NCI-H1048 (cell line): ENCODE measurements at regions not wholly inside any gene's neighbourhood (a gene's known extent, or its start where the extent isn't known, plus 50 kb on each side); places are given as distances from the start of the nearest gene placed in this dataset.

Experiments used
- DNase-seq: peaks from one replicate; lab custom pipeline; 2025; lab: John Stamatoyannopoulos, UW

DNA sequence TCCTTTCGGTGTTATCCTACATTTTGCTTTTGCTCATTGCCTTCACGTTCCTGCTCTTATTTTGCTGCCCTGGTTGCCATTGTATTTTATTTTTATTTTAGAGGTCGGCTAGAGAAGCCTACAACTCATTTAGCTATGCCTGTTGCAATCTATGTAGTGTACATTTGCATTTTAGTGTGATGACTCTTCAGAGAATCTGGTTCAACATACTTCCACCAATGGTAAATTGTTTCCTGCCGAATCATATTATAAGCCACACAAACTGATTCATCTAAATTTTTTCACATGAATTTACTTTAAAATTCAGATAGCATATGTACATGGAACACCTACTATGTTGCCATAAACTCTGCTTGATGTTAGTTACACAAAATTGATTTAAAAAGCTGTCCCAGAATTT is 1596.9 kb downstream of the PLA2G4A start:
- DNase-seq: no peak

DNA sequence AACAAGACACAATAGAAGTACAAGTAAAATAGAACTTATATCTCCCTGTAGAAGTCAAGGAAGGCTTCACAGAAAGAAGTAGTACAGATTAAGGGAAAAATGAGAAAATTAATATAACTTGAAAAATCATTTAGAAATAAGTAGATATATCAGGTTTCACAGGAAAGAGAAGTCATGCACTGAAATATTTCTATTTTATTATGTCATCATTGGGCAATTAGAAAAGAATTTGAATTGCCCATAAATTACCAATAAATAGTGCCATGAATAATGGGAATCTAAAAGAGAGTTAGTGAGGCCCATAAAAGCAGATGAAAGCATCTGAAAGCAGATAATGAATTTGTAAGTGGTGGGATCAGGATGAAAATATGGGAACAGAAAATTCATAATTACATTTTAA is 1597.8 kb downstream of the PLA2G4A start:
- no peak for DNase-seq

DNA sequence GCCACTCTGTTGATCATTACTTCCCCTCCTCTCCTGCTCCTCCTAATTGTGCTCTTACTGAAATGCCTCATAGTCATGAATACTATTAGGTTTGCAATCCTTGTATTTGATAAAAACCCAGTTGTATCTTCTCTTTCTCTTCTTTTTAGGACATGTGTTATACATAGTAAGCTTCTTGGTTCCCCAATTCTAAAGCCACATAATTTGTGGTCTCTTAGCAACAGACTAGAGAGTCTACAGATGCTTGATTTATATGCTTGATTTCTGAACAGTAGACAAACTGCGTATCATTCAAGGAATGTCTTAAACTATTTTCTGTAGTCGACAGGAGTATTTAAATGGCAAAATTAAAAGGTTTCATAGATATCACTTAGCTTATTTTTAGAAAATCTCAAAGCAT is 1598.9 kb downstream of the PLA2G4A start:
- no peak for DNase-seq

DNA sequence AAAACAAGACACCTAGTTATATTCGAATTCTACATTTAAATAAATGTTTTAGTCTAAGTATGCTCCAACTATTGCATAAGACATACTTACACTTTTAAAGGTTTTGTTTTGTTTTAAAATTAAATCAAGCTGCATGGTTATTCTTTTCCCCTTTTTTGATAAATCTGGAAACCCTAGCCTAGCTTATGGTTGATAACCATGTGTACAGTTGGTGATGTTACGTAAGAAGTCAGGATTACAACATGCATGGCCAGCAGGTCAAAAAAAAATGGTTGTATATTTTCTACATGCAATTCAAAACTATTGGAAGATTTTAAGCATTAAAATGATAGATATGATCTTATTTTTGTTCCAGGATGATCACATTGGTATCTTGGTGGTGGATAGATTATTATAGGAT is 1600.6 kb downstream of the PLA2G4A start:
- DNase-seq: no peak

DNA sequence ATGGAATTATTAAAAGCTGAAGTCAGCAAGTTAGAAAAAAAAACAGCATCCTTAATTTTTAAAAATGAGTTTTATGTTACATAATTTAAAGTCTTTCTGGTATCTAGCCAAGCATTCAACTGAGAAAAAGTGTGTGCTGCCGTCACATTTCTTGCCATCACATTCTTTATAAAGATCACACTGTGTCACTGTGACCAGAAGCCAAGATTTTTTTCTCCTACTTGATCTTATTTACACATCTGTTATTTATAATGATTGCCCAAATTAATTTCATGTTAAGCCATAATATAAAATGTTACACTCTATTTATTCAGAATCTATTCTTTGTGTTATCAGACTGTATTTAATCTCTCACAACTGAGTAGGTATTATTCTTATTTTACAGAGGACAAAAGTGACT is 1603.7 kb downstream of the PLA2G4A start:
- no peak for DNase-seq

DNA sequence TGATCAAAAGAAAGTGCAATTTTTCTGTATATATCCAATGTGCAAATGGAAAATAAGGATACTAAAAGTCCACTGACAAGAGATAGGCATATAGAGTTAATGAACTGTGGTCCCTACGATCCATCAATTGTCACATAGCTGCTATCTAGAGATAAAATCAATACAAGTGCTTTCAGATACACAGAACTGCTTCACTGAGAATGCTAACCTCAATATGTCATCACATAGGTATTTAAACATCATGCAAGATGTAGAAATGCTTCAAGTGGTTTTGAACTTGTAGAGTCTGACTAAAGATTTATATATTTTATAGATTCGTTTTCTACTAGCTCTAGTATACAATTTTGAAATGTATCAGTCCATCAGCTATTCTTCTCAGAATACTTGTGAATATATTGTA is 1604.7 kb downstream of the PLA2G4A start:
- DNase-seq: no peak

DNA sequence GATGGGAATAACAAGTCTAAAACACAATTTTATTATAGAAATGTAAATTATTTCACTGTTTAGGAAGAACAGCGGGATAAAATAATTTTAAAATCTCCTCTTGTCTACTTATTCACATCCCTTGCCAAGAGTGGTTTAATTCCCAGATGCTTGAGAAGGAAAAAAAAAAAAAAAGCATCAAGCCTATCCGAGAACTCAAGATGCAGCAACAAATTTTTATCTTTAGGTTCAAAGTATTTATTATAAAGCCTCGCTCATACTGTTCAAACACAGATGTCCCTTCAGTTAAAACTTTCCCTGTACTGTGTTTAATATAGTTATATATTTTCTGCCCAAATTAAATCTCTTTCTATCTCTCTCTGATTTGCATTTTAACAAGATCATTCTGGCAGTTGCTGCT is 1615.8 kb downstream of the PLA2G4A start:
- no peak for DNase-seq

DNA sequence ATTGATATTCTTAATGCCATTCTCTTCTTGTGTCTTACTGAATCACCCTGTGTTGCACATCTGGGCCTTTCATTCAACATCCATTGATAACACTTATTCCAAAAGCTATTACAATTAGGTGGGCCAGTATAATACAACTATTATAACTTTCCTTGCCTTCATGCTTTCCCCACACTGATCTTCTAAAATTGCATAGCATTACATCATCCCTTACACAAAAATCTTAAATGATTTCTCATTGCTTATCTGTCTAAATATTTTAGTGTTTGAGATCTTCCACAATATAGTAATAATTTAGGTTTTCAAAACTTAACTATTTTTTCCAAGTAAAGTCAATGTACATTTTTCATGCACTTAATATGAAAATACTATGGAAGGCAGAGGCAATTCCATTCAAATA is 1634.1 kb downstream of the PLA2G4A start:
- no peak for DNase-seq

DNA sequence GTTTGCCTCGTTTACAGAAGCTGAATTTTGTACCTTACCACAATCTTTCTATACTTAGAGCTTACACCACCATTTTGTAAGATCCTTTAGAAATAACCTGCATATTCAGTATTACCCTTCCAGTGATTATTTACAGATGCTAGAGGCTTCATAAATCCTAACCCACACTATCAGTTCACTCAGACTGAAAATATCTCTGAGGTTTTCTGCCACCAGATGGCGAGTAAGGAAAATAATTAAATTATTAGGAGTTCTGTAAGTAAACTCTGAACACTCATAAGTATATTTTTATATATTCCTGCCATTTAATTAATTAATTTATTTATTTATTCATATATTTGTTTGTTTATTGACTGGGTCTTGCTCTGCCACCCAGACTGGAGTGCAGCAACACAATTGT is 1635.2 kb downstream of the PLA2G4A start:
- no peak for DNase-seq

DNA sequence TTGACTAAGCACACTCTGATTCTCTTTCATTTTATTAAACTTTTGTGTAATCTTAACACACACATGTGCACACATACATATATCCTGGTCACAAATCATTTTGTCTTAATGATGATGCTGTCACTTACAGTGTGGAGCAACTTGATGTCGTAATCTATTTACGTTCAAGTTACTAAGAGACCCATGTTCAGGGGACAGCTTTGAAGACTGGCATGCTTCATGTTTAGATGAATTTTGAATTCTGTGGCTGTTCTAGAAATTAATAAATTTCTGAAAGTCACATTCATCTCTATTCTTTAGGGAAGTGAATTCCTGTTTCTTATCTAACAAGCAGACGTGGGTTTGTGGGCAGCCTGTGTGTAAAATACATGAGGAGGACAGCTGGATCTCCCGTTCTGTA is 1637.8 kb downstream of the PLA2G4A start:
- DNase-seq: no peak

DNA sequence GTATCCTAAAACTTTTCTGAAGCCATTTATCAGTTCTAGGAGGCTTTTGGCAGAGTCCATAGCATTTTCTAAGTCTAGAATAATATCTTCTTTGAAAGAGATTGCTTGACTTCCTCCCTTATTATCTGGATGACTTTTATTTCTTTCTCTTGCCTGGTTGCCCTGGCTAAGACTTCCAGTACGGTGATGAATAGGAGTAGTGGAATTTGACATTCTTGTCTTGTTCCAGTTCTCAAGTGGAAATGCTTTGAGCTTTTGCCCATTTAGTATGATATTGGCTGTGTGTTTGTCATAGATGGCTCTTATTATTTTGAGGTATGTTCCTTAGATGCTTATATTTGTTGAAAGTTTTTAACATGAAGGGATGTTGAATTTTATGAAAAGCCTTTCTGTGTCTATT is 1647.9 kb downstream of the PLA2G4A start:
- no peak for DNase-seq

DNA sequence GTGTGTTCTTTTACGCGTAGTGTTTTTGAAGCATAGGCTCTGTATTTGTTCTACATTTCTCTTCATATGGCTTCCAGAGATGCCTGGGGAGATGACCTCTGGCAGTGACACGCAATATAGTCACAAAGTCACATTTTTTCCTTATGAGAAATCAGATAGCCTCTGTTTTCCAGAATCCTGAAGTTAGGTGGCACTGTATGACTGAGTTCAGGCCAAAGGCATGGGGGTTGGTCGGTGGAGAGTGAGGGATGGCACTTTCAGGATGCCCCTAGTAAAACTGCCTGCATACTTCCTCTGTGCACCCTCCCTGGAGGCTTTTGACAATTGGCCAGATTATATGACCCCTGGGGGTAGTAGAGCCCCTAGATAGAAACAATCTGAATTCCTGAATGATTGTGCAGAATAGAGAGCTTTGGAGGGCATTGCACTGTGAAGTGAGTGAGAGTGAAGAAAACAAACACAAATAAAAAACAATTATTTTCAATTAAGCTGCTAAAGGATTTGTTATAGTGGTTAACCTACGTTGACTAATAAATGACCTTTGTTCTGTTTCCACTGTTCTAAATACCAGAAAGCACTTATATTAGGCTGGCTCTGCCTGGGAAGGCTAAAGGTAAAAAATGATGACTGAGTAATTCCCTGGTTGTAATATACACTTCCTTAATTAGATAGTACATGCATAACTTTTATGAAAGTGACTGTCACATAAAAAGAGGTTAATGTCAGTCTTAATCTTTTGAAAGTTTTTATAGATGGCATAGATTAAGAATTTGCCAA is 1660.8 kb downstream of the PLA2G4A start:
- no peak for DNase-seq

DNA sequence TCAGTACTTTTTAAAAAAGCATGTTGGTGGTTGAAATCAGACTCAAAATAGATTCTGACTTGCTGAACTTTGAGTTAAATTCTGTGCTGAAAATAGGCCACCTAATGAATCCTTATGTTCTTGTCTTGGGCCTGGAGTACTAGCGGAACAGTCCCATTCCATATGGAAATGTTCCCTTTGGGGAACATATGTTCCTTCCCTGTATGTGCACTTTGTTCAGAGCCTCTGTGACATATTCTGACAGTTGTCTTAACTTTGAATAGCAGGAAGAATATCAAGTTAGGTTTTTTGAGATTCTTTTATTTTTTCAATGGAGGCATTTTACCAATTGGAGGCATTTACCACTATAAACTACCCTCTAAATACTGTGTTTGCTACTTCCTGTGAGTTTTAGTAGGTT is 1667.8 kb downstream of the PLA2G4A start:
- no peak for DNase-seq

DNA sequence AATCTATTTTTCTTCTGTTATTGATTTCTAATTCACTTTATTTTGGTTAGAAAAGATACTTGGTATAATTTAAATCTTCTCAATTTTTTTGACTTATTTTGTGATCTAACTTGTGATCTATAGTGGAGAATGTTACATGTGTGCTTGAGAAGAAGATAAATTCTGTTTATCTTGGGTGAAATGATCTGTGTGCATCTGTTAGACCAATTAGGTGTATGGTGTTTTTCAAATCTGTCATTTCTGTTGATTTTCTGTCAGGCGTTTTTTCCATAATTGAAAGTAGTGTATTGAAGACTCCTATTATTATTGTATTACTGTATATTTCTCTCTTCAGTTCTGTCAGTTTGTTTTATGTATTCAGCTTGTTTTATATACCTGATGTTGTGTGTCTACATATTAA is 1668.3 kb downstream of the PLA2G4A start:
- no peak for DNase-seq

DNA sequence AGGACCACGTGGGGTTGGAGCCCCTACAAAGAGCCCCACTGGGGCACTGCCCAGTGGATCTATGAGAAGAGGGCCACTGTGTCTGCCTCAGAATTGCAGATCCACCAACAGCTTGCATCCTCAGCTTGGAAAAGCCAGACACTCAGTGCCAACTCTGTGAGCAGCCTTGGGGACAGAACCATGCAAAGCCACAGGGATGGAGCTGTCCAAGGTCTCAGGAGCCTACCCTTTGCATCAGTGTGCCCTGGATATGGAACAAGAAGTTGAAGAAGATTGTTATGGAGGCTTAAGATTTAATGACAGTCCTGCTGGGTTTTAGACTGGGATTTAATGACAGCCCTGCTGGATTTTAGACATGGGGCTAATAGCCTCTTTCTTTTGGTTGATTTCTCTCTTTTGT is 1670.9 kb downstream of the PLA2G4A start:
- DNase-seq: no peak

DNA sequence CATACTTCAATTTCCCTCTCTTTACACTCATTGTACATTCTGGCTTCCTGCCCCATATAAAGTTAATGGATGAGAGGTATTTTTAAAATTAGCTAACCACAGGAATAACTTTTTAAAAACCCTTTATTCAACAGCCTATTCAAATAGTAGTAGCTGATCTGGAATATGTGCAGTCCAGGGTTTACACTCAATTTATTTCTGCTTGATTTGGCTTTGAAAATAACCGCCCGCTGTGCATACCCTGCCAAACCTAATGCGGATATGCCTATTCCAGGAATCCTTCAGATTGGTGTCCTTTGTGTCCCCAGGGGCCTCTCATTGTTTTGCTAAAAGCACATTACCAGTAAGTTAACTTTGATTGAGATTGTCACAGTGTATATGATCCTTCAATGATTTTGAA is 1686.2 kb downstream of the PLA2G4A start:
- DNase-seq: no peak

DNA sequence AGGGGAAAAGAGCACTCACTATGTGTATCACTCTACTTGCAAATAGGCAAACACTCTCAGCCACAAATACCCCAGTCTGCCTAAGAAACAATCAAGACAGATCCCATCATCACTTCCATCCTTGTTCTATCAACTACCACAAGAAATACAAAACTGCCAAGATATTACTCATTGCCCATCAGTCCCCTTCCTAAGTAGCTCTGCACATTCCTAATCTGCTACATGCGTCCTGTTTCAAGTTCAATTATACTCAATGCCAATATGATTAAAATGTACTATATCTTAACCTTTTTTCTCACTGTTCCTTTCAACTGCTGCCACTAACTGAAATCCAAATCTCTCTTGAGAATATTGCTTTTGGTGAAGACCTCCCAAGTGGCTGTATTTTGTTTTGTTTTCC is 1688.4 kb downstream of the PLA2G4A start:
- DNase-seq: no peak

DNA sequence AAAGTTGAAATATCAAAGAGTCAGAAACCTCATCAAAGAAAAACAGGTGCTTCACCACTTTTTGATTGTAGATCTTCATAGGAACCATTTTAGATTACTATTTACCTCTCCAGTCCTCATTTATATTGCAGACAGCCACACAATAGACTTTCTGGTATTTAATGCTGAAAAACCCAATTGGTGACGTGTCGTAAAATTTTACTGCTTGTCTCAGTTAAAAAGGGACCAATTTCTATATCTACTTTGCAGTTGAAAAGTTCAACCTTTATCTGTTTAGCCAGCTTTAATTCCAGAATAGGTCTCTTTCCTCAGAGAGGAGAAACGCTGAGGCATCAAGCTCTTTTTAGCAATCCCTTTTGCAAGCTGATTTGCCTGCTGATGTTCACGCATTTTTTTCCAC is 1722.4 kb downstream of the PLA2G4A start:
- no peak for DNase-seq

DNA sequence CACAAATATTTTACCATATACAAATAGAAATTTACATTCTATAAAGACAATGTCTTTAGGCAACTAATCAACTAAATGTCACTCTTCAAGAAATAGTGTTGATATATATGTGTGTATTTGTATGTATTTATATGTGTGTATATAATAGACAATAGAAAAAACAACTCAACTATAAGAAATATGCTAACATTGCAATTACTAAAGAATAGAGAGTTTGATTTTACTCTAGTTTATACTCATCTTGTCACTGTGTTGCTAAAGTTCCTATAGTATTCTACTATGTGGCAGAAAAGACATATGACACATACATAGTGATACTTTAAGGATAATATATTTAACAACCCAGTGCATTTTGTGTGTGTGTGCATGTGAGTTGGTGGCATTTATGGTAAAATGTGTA is 1728.3 kb downstream of the PLA2G4A start:
- no peak for DNase-seq

DNA sequence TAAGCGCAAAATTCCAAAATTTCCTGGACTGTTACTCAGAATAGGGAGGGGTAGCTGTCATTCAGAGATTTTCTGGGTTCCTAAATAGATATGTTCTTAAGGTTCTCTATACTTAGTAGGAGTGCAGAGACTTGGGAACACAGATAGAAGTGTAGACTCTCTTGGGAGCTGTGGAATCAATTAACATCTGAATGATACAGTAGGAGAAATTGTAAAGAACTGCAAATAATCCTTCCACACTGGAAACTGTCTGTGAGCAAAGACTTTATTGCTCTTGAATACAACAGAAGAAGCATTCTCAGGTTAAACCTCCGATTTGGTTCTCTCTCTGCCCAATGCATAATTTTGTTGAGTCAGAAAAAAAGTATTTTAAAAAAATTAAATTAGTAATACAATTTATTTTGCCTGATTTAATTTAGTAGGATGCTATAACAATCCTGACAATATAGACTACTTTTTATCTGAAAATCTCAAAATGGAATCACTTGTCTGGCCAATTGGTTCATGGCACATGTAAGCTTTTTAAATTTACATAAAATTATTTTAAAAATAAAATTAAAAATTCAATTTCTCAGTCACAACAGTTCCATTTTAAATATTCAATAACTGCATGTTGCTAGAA is 1754.3 kb downstream of the PLA2G4A start:
- DNase-seq: no peak

DNA sequence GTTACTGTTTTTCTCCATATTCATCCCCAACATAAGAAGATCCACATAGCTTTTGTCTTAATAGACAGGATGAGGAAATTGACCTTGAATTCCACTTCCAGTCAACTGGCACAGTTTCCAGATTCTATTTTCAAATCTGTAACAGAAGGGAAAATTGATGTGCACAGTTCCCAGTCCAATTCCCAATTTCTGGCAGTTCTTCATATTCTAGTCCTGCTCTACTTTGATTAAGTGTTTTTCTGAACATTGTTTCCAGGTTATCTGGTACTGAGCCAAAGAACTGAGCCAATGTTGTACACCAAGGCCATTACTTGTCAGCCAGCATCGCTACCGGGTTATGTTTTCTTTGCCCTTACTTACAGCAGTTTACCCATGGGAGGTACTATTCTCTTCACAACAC is 1755.4 kb downstream of the PLA2G4A start:
- no peak for DNase-seq

DNA sequence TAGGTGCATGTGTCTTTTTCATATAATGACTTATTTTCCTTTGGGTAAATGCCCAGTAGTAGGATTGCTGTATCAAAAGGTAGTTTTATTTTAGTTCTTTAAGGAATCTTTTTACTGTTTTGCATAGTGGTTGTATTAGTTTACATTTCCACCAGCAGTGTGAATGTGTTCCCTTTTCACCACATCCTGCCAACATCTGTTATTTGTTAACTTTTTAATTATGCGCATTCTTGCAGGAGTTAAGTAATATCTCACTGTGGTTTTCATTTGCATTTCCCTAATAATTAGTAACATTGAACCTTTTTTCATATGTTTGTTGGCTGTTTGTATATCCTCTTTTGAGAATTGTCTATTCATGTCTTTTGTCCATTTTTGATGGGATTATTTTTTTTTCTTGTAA is 1761.9 kb downstream of the PLA2G4A start:
- DNase-seq: no peak

DNA sequence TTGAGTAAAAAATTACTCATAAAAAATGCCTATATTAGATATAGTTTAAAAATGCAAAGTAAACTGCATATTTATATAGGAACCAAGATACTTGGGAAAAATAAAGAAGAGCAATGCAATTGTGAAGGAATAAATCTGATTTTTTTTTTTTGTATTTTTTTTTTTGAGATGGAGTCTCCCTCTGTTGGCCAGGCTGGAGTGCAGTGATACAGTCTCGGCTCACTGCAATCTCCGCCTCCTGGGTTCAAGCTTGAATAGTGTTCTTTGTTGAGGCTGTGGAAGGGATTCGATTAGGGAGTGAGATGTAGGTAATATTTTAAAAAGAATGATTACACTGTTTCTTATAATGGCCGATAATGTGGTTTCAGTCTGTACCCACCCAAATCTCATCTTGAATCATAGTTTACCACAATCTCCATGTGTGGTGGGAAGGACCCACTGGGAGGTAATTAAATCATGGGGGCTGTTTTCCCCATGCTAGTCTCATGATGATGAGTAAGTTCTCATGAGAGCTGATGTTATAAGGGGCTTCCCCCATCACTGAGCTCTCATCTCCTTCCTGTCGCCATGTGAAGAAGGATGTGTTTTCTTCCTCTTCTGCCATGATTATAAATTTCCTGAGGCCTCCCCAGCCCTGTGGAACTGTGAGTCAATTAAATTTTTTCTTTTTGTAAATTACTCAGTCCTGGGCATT is 1765.9 kb downstream of the PLA2G4A start:
- DNase-seq: no peak

DNA sequence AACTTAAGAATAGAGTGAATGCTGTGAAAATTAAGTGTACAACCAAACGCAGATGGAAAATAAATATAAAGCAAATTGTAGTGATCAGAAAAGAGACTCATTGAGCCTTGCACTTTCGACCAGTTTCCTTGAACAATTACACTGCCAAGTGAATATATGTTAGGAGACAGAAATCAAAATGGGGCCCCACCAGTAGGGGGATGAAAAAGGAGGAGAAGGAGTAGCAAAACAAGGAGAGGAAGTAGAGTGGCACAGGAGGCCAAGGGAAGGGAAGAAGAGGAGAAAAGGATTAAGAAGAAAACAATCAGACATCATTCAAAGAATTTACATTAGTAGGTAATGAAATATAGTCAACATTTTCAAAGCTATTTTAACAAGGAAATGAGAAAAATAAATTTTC is 1770.6 kb downstream of the PLA2G4A start:
- no peak for DNase-seq
